ENCODE measurements at regions not wholly inside any gene's neighbourhood (a gene's known extent, or its start where the extent isn't known, plus 50 kb on each side); places are given as distances from the start of the nearest gene placed in this dataset.

GRCh38 chr12:59517522-59517921 lies 78.3 kb upstream of the SLC16A7 start:
- no peaks in the 10 kb centered on the region for H3K36me3 ChIP-seq (ENCODE audit: insufficient read depth, low read length)
- H2AFZ ChIP-seq (ENCODE audit: low read length) = no peak overlapping the region
- no peaks in the 10 kb centered on the region for H3K4me1 ChIP-seq (ENCODE audit: insufficient read depth, low read length, severe bottlenecking)
- no peak overlapping the region for H3K9ac ChIP-seq (ENCODE audit: low read length)
- H4K20me1 ChIP-seq (ENCODE audit: insufficient read depth, low read length) = no peaks in the 10 kb centered on the region
- H3F3A ChIP-seq (ENCODE audit: insufficient read depth, low read length) = no peaks in the 10 kb centered on the region
- no peak overlapping the region for H3K4me2 ChIP-seq (ENCODE audit: low read length)
- TF ChIP-seq EZH2 (IDR thresholded peaks at IDR 0.05; ENCODE audit: borderline replicate concordance, low read length) = no peak
- TF ChIP-seq, protein P1, sequence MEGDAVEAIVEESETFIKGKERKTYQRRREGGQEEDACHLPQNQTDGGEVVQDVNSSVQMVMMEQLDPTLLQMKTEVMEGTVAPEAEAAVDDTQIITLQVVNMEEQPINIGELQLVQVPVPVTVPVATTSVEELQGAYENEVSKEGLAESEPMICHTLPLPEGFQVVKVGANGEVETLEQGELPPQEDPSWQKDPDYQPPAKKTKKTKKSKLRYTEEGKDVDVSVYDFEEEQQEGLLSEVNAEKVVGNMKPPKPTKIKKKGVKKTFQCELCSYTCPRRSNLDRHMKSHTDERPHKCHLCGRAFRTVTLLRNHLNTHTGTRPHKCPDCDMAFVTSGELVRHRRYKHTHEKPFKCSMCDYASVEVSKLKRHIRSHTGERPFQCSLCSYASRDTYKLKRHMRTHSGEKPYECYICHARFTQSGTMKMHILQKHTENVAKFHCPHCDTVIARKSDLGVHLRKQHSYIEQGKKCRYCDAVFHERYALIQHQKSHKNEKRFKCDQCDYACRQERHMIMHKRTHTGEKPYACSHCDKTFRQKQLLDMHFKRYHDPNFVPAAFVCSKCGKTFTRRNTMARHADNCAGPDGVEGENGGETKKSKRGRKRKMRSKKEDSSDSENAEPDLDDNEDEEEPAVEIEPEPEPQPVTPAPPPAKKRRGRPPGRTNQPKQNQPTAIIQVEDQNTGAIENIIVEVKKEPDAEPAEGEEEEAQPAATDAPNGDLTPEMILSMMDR (IDR thresholded peaks at IDR 0.05; ENCODE audit: low read length) = no peak
- no peaks in the 10 kb centered on the region for H3K27me3 ChIP-seq (ENCODE audit: insufficient read depth, low read length)
- H3K27ac ChIP-seq (ENCODE audit: low read depth, low read length, poor library complexity, severe bottlenecking) = no peak overlapping the region
- no peak overlapping the region for H3K4me3 ChIP-seq (ENCODE audit: low read depth, low read length, poor library complexity, severe bottlenecking)
- no peaks in the 10 kb centered on the region for H3K9me3 ChIP-seq (ENCODE audit: low read length)
- no peaks in the 10 kb centered on the region for H3K79me2 ChIP-seq (ENCODE audit: insufficient read depth, low read length)
- H3K9me2 ChIP-seq (ENCODE audit: low read depth, low read length) = no peaks in the 10 kb centered on the region

DNA sequence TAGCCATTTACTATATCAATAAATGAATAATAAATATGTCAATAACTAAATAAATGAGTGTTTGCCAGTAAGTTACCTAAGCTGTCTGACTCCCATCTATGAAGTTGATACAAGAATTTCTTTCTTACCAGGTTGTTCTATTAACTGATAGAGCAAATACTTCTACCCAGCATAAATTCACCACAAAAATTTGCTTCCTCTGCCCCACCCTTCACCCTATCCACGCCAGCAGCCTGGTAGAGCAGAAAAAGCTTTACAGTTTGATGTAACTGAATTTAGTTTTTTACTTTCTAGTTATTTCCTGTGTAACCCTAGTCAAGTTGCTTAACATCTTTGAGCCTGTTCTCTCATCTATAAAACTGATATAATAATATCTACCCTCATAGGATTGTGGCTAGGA lies 94.9 kb upstream of the SLC16A7 start:
- no peak overlapping the region for H3K27ac ChIP-seq (ENCODE audit: low read depth, low read length, poor library complexity, severe bottlenecking)
- H3K4me2 ChIP-seq (ENCODE audit: low read length) = no peak overlapping the region
- H3K9me2 ChIP-seq (ENCODE audit: low read depth, low read length) = no peaks in the 10 kb centered on the region
- no peak overlapping the region for H3K4me3 ChIP-seq (ENCODE audit: low read depth, low read length, poor library complexity, severe bottlenecking)
- no peaks in the 10 kb centered on the region for H3K4me1 ChIP-seq (ENCODE audit: insufficient read depth, low read length, severe bottlenecking)
- H3K27me3 ChIP-seq (ENCODE audit: insufficient read depth, low read length) = no peaks in the 10 kb centered on the region
- H3K9me3 ChIP-seq (ENCODE audit: low read length) = no peaks in the 10 kb centered on the region
- H3K36me3 ChIP-seq (ENCODE audit: insufficient read depth, low read length) = no peaks in the 10 kb centered on the region
- H2AFZ ChIP-seq (ENCODE audit: low read length) = no peak overlapping the region
- H3F3A ChIP-seq (ENCODE audit: insufficient read depth, low read length) = no peaks in the 10 kb centered on the region
- no peaks in the 10 kb centered on the region for H4K20me1 ChIP-seq (ENCODE audit: insufficient read depth, low read length)
- H3K79me2 ChIP-seq (ENCODE audit: insufficient read depth, low read length) = no peaks in the 10 kb centered on the region
- no peak for TF ChIP-seq EZH2 (IDR thresholded peaks at IDR 0.05; ENCODE audit: borderline replicate concordance, low read length)
- TF ChIP-seq, protein P1 (IDR thresholded peaks at IDR 0.05; ENCODE audit: low read length) = no peak
- H3K9ac ChIP-seq (ENCODE audit: low read length) = no peak overlapping the region

DNA sequence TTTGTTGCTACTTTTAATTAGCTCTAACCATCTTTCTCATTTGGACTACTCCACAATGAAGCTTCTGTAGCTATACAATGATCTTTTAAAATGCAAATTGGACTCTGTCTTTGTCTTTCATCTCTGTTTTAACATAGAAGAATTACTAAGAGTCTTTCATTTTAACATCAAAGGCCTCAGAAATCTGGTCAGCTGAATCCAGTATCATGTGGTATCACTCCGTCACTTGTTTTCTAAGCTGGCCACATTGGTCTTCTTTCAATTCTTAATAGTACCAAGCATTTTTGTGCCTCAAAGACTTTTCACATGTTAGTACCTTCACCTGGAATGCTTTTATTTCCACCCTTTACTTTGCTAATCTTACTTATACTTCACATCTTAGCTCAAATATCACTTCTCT lies 95.5 kb upstream of the SLC16A7 start:
- no peak for TF ChIP-seq EZH2 (IDR thresholded peaks at IDR 0.05; ENCODE audit: borderline replicate concordance, low read length)
- TF ChIP-seq, protein P1 (IDR thresholded peaks at IDR 0.05; ENCODE audit: low read length) = no peak
- Histone ChIP-seq H3F3A (ENCODE audit: insufficient read depth, low read length) (no peaks in the 10 kb centered on the region), H3K4me2 (ENCODE audit: low read length) (no peak overlapping the region), H3K36me3 (ENCODE audit: insufficient read depth, low read length) (no peaks in the 10 kb centered on the region), H4K20me1 (ENCODE audit: insufficient read depth, low read length) (no peaks in the 10 kb centered on the region), H3K9ac (ENCODE audit: low read length) (no peak overlapping the region), H3K79me2 (ENCODE audit: insufficient read depth, low read length) (no peaks in the 10 kb centered on the region), H3K4me3 (ENCODE audit: low read depth, low read length, poor library complexity, severe bottlenecking) (no peak overlapping the region), H2AFZ (ENCODE audit: low read length) (no peak overlapping the region), H3K4me1 (ENCODE audit: insufficient read depth, low read length, severe bottlenecking) (no peaks in the 10 kb centered on the region), H3K9me2 (ENCODE audit: low read depth, low read length) (no peaks in the 10 kb centered on the region), H3K27me3 (ENCODE audit: insufficient read depth, low read length) (no peaks in the 10 kb centered on the region), H3K27ac (ENCODE audit: low read depth, low read length, poor library complexity, severe bottlenecking) (no peak overlapping the region), H3K9me3 (ENCODE audit: low read length) (no peaks in the 10 kb centered on the region)

Data from OCI-LY1 (cell line).